Kidney (tissue), 13 donors: ENCODE measurements at regions not wholly inside any gene's neighbourhood (a gene's known extent, or its start where the extent isn't known, plus 50 kb on each side); places are given as distances from the start of the nearest gene placed in this dataset.

ENCODE experiments used
- DNase-seq, 5 donors: peaks; one replicate each; pipeline ENCODE4 v3.0.0-alpha.2; 2013 to 2020
- FAIRE-seq: peaks from 2 replicates; lab custom pipeline; 2012; peaks lifted over from hg19 to GRCh38; lab: Jason Lieb, UNC
- H3K27ac ChIP-seq, 2 donors: one replicate each; pipeline ENCODE4 v1.7.0; 2013; ENCODE audit warnings: low read depth in 2 of 2, low read length in 2 of 2, inconsistent platforms in 1 of 2
- H3K27me3 ChIP-seq: one replicate; pipeline ENCODE4 v1.7.1; 2013; ENCODE audit warnings: low read length, inconsistent platforms; ENCODE audit not compliant: control insufficient read depth, insufficient read depth
- H3K36me3 ChIP-seq, 3 donors: one replicate each; pipeline versions ENCODE4 v1.7.0 to v1.7.1; 2013; ENCODE audit warnings: low read length in 3 of 3, control low read depth in 1 of 3, inconsistent platforms in 1 of 3; ENCODE audit not compliant: insufficient read depth in 3 of 3, control insufficient read depth in 2 of 3
- H3K4me1 ChIP-seq, 3 donors: one replicate each; pipeline versions ENCODE4 v1.7.0 to v1.7.1; 2013; ENCODE audit warnings: low read length in 3 of 3, inconsistent platforms in 1 of 3, low read depth in 1 of 3; ENCODE audit not compliant: control insufficient read depth in 2 of 3, insufficient read depth in 2 of 3
- H3K4me3 ChIP-seq, 3 donors: one replicate each; pipeline versions ENCODE4 v1.7.0 to v1.8.1; 2013; ENCODE audit warnings: low read length in 3 of 3, control low read depth in 1 of 3, inconsistent platforms in 1 of 3
- H3K9ac ChIP-seq, 3 donors: one replicate each; pipeline versions ENCODE4 v1.7.0 to v1.7.1; 2013; ENCODE audit warnings: low read length in 3 of 3, control low read depth in 1 of 3, inconsistent platforms in 1 of 3
- H3K9me3 ChIP-seq, 3 donors: one replicate each; pipeline versions ENCODE4 v1.7.0 to v1.7.1; 2013; ENCODE audit warnings: low read length in 3 of 3, control low read depth in 1 of 3, inconsistent platforms in 1 of 3; ENCODE audit not compliant: control insufficient read depth in 2 of 3, insufficient read depth in 1 of 3
- CTCF ChIP-seq: IDR thresholded peaks from 3 replicates; pipeline ENCODE4 v1.5.1; 2012; ENCODE audit warnings: mild to moderate bottlenecking, moderate library complexity, borderline replicate concordance; ENCODE audit not compliant: insufficient read depth; ENCODE audit errors: extremely low read depth
- intact Hi-C: fragments of 100-400 bp; cut with DNase I; formaldehyde crosslinking; loops from one replicate; pipeline ENCODE4 v1.11.1; 2022
- donor health status: control.
- donor health status: control.
- donor health status: control.
- donor health status: control.
- donor health status: control.
- donor health status: DM: yes; HTN: yes; CAD: no.
- donor health status: Normal renal cell carcinoma (clear cell type).

GRCh38 chr10:76763376-76763775 is 874.2 kb downstream of the KCNMA1 start:
- Histone ChIP-seq H3K27me3 (no peaks in the 10 kb centered on the region), H3K4me3 (no peak overlapping the region), H3K4me1 (no peaks in the 10 kb centered on the region), H3K9ac (no peak overlapping the region), H3K27ac (no peak overlapping the region), H3K36me3 (no peaks in the 10 kb centered on the region), H3K9me3 (no peaks in the 10 kb centered on the region)
- intact Hi-C loops: no loop called here
- TF ChIP-seq CTCF: no peak
- DNase-seq (no peak), FAIRE-seq (no peak)

DNA sequence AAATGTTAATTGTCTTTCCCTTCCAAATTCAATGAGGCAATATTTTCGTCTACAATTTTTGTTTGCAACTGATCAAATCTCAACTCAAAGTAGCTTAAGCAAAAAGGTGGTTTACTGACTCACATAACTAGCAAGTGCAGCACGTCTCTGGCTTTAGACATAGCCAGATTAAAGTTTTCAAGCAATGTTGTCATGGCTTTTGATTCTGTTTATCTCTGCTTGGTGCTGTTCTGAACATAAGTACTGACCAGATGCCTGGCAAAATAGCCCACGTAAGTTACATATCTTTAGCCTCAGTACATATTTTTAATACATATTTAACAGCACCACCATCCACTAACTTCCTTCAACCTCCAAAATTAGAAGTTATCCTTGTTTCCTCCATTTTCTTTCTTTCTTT is 877.9 kb downstream of the KCNMA1 start:
- Histone ChIP-seq H3K36me3 (no peaks in the 10 kb centered on the region), H3K4me3 (no peak overlapping the region), H3K27ac (no peak overlapping the region), H3K27me3 (no peaks in the 10 kb centered on the region), H3K9ac (no peak overlapping the region), H3K9me3 (no peaks in the 10 kb centered on the region), H3K4me1 (no peaks in the 10 kb centered on the region)
- FAIRE-seq: no peak
- peak in 1 of 5 donors; percentile 1 for DNase-seq
- intact Hi-C loops: no loop called here
- TF ChIP-seq CTCF: no peak

GRCh38 chr10:76743169-76743568 is 894.4 kb downstream of the KCNMA1 start:
- Histone ChIP-seq H3K36me3 (no peaks in the 10 kb centered on the region), H3K27ac (no peak overlapping the region), H3K27me3 (no peaks in the 10 kb centered on the region), H3K4me1 (no peaks in the 10 kb centered on the region), H3K4me3 (no peak overlapping the region), H3K9me3 (no peaks in the 10 kb centered on the region), H3K9ac (no peak overlapping the region)
- intact Hi-C loops: no loop called here
- DNase-seq (no peak), FAIRE-seq (no peak)
- no peak for TF ChIP-seq CTCF

- H3K27me3 ChIP-seq: no peaks in the 10 kb centered on the region
- DNase-seq: no peak
- no peak overlapping the region for H3K27ac ChIP-seq
- intact Hi-C loops: no loop called here
- TF ChIP-seq CTCF: no peak
- H3K4me3 ChIP-seq: no peak overlapping the region
- no peaks in the 10 kb centered on the region for H3K9me3 ChIP-seq
- H3K4me1 ChIP-seq: no peaks in the 10 kb centered on the region
- no peak overlapping the region for H3K9ac ChIP-seq
- no peak for FAIRE-seq
- H3K36me3 ChIP-seq: no peaks in the 10 kb centered on the region
These were observed 897.1 kb downstream of the KCNMA1 start for GRCh38 chr10:76740514-76740913.
